NCI-H460 (cell line): ENCODE measurements at regions not wholly inside any gene's neighbourhood (a gene's known extent, or its start where the extent isn't known, plus 50 kb on each side); places are given as distances from the start of the nearest gene placed in this dataset.
"Not testable (repeated sequence)": the region's sequence is repeated elsewhere in the genome, so short reads cannot be mapped to it uniquely, and the experiment has no call there.

Experiments used
- DNase-seq: peaks from one replicate; pipeline ENCODE4 v3.0.0-alpha.2; 2016; ENCODE audit warnings: low read depth; ENCODE audit errors: extremely low read depth

DNA sequence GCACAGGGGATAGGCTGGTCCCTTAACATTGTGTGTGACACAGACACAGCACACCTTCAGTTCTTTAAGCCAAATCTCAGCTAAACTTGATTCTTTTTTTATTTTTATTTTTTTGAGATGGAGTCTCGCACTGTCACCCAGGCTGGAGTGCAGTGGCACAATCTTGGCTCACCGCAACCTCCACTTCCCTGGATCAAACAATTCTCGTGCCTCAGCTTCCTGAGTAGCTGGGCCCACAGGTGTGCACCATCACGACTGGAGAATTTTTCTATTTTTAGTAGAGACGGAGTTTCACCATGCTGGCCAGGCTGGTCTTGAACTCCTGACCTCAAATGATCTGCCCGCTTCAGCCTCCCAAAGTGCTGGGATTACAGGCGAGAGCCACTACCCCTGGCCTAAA, 123.6 kb upstream of the ERRFI1 start:
- DNase-seq, result not testable (repeated sequence)

DNA sequence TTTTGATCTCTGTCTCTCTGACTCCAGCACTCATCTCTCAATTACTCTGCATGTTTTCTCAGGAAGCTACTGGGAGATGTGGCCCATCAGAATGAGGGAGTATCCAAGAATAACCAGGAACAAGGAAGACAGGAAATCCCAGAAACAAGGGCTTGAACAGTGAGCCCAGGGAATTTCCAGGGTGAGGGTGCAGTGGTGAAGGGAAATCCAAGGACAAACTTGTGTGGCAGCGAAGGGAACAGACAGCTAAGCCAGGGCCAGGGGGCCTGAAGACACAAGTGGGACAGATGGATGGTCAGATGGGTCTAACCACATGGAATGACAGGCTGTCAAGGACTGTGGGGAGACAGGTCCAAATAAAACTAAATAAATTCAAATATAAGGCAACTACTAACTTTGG, 121.8 kb upstream of the ERRFI1 start:
- DNase-seq, result no peak

- DNase-seq, result no peak
These were observed 120.2 kb upstream of the ERRFI1 start for GRCh38 chr1:8146257-8146855.

DNA sequence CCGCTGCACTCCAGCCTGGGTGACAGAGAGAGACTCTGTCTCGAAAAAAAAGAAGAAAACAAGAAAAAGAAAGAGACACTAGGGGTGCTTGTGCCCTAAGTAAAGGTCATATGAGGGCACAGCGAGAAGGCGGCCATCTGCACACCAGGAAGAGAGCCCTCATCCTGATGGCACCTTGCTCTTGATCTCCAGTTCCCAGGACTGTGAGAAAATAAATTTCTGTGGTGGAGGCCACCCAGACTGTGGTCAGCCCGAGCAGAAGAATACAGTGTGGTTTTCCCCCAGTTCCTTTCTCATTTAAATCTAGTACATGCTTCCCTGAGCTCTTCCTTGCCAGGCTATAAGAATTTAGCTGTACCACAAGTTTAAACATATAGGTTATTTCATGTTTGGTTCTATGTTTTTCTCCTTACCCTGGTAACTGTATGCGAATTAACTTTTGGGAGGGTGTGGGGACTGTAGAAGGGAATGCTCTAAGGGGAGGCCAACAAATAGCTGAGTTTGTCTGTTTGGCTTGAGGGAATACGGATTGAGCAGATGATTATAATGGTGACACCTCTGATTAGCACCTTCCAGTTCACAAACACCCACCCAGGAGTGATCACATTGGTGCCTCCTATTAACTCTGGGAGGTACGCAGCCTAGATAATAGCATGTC, 119.6 kb upstream of the ERRFI1 start:
- no peak for DNase-seq

DNA sequence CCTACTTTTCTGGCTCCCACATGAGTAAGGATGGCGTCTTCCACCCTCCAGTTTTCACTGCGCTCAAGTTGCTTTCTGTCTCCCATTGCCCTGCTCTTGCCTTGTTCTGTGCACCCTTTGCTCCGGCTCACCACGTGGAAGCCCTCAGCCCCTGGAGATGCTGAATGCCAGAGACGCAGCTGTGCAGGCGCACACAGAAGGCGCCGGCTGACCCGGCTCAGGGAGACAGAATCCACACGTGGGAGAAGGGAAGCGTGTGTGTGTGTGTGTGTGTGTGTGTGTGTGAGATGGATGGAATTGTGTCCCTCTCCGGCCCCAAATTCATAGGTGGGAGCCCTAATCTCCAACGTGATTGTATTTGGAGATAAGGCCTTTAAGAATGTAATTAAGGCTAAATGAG, 118.2 kb upstream of the ERRFI1 start:
- DNase-seq, result no peak

GRCh38 chr1:8142955-8143629, 117.0 kb upstream of the ERRFI1 start:
- no peak for DNase-seq

DNA sequence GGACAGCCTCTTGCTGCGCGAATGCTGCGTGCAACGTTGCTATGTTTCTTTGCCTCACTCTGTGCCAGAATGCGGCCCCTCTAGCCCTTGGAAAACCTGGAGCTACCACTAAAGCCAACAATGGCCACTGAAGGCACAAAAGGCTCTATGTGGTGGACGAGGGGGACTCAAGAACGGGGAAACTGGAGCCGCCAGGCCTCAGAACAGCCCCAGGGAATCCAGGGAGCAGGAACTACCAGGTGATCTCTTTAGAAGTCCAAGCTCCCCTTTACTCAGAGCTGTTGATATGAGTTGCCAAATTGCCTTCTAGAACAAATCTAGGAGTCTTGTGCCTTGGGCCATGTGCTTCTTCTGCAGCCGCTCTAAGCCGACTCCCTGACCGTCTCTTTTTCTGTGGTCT, 113.8 kb upstream of the ERRFI1 start:
- no peak for DNase-seq

DNA sequence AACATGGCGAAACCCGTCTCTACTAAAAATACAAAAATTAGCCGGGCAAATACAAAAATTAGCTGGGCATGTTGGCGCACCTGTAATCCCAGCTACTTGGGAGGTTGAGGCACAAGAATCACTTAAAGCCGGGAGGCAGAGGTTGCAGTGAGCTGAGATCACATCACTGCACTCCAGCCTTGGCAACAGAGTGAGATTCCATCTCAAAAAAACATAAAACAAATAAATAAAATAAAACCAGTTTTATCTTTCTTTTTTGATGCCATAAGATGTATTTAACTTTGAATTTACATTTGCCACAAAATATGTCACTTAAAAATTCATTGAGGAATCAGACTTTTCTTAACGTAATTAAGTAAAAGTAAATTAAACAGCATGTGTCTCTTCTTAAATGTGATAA, 113.3 kb upstream of the ERRFI1 start:
- DNase-seq, result no peak

GRCh38 chr1:8138673-8139072, 112.6 kb upstream of the ERRFI1 start:
- no peak for DNase-seq

DNA sequence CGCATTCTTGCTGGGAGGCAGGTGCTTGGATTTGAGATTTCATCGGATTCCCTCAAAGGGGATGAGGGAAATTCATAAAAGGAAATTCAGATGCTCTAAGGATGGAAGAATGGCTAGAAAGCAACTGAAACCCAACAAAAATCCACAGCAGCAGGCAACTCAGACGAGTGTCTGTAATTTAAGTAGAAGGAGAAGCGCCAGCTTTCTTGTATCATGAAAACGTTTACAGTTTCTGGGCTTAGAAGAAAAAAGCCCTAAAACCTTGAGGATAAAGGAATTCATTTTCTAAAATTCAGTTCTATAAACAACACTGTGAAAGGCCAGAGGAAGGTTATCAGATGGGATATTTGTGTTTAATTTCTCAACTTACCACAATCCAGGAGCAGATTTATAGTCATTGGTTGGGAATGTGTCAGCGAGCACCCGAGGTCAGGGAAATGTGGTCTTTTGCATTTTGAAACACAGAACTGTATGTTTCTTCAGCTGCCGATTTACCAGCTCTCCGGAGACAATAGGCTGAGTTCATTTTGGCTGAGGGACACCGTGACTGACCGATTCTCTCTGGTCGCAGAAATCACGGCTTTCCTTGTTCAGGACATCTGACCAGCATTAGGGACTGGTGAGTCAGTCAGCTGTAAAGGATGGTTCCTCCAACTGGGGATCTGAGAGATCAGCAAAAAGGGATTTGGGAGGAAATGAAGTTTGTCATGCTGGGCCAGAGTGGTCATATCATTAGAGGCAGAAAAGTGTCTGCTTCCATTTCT, 111.6 kb upstream of the ERRFI1 start:
- DNase-seq, result no peak

GRCh38 chr1:8136766-8137165, 110.7 kb upstream of the ERRFI1 start:
- DNase-seq, result no peak

- no peak for DNase-seq
These were observed 109.1 kb upstream of the ERRFI1 start for GRCh38 chr1:8135250-8135649.

GRCh38 chr1:8134546-8135235, 108.6 kb upstream of the ERRFI1 start:
- DNase-seq, result no peak

DNA sequence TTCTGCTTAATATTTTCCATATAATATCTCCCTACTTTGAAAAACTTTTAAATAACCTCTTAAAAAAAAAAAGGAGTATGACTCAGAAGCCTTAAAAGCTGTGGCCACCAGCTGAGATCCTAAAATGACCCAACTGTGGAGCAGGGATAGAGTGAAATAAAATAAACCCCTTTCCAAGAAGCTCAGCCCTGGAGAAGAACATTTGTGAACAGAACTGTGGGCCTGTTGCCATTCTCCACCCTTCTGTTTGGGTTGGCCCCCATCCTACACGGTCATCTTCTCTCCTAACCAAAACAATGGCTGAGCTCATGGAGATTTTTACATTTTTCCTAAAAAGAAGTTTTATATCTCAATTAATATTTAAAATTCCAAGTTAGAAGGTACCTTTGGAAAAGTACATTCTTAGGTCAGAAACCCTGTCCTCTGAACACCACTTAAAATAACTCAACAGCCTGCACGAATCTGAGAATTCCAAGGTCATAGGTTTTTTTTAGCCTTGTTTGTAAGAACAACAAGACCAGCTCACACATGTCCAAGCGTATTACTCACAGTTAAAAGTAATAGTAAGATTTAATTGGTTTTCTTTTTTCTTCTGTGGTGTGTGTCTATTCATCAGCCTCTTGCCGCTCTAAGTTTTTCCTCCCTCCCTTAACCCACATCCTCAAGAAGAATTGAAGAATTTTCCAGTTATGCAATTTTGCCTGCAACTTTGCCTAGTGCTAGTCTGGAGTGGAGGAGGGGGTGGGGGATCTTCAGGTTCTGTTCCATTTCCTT, 107.7 kb upstream of the ERRFI1 start:
- DNase-seq, result no peak

DNA sequence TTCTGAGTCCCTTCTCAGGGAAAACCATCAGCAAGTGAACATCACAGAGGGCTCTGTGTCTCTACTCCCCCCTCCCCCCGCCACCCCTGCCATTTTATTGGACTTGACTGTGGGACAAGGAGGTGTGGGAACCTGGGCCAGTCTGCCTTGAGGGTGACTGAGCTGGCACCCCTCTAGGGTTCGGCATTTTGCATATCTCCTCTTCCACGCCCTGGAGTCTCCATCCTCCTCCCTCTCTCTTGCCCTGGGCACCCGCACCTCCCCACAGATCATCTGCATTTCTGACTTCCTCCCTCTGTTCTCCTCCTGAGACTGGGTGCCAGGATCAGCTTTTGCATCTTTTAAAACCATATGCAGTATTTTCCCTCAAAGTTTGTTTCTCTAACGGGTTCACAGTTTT, 107.1 kb upstream of the ERRFI1 start:
- DNase-seq, result no peak

GRCh38 chr1:8127171-8127641, 101.1 kb upstream of the ERRFI1 start:
- no peak for DNase-seq

GRCh38 chr1:8122477-8123407, 96.6 kb upstream of the ERRFI1 start:
- DNase-seq, result no peak

DNA sequence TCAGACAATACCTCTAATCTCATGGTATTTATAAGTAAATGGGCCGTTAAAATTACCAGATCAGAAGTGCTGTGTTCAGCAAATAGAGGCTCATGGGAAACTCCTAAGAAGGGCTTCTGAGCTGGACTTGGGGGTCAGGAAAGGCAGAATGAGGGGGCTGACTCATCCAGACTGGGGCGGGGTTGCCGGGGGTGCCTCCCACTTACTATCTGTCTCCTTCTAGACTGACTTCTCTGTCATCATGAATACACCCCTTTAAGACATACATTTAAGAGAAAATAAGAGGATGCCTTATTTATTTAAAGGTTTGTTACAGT, 96.0 kb upstream of the ERRFI1 start:
- DNase-seq, result no peak
